Pons (tissue), 1 donor: ENCODE measurements at regions not wholly inside any gene's neighbourhood (a gene's known extent, or its start where the extent isn't known, plus 50 kb on each side); places are given as distances from the start of the nearest gene placed in this dataset.
"Not testable (repeated sequence)": the region's sequence is repeated elsewhere in the genome, so short reads cannot be mapped to it uniquely, and the experiment has no call there.

Experiments
- DNase-seq: peaks from one replicate; pipeline ENCODE4 v3.0.0-alpha.2; 2016; ENCODE audit warnings: low spot score

DNA sequence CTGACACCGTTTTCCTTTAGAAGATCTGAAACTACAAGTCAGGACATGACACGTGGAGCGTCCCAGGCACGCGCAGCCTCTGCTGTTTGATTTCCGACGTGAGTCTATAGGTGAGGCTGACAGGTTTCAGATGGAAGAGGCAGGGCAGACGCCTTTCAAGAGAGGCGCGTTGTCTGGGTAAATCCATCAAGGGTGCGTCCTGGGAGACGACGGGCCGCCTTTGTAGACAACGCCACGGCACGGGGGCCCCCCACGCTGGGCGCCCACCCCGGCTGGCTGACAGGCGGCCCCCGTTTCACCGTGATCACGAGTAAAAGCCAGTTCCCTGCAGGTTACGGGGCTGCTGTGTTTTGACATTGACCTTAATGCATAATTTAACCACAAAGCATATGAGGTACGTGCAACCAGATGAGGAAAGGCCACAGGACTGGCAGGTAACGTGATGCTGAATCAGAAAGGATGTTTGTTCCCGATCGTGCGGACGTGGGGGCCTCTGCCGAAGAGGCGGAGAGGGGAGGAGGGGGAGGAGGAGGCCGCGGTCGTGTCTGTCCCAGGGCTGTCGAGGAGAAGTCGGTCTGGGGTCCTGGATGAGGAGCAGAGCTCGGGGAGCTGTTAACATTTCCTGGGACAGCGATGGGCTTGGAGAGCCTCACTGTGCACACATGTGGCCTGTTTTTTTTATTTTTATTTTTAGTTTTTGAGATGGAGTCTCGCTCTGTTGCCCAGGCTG lies 51.1 kb upstream of the PPP2R3B start:
- no peak for DNase-seq

- DNase-seq = no peak
Observed at GRCh38 chrX:439241-439640, 52.5 kb upstream of the PPP2R3B start.

DNA sequence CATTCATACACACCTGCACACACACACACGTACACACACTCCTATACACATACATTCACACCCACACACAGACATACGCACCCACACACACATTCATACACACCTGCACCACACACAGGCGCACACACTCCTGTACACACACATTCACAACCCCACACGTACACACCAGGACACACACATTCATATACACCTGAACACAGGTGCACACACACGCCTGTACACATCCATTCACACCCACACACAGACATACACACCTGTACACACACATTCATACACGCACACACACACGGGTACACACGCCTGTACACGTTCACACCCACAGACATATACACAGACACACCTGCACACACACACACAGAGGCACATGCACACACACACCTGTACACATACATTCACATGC lies 53.0 kb upstream of the PPP2R3B start:
- DNase-seq = no peak

DNA sequence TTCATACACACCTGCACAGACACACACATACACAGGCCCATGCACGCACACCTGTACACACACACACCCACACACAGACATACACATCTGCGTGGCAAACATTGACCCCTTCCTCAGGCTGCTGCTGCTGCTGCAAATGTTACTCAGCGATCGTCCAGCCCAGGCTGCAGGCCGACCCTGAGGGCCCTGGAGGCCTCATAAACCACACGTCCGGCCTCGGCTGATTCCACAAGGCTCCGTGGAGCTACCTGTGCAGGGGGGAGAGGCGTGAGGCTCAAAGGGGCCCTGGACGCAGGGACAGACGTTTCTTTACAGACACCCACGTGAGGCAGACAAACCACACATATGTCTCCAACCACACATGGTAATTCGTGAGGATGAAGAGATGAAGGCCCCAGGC lies 53.9 kb upstream of the PPP2R3B start:
- DNase-seq = no peak

GRCh38 chrX:443536-444210 lies 57.0 kb upstream of the PPP2R3B start:
- no peak for DNase-seq

GRCh38 chrX:444305-444704 lies 57.6 kb upstream of the PPP2R3B start:
- DNase-seq = peak; percentile 5

DNA sequence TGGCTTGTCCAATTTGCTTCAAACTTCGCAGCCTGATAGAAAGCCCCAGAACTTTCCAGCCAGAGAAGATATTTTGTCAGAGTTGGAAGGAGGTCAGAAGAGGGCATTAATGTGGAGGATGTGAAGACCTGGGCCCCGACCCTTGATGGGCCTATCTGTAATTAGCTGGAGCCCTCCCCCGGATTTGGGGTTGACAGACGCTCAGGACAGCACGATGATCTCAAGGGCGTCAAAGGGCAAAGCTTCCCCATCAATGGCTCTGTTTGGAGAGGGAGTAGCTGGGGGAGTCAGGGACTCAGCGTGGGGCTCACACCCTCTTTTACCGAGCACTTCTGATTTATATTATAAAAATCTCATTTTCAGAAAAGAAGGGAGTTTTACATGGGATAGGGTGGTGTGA lies 59.0 kb upstream of the PPP2R3B start:
- no peak for DNase-seq

GRCh38 chrX:446245-446644 lies 59.5 kb upstream of the PPP2R3B start:
- no peak for DNase-seq

GRCh38 chrX:447052-447451 lies 60.3 kb upstream of the PPP2R3B start:
- no peak for DNase-seq

DNA sequence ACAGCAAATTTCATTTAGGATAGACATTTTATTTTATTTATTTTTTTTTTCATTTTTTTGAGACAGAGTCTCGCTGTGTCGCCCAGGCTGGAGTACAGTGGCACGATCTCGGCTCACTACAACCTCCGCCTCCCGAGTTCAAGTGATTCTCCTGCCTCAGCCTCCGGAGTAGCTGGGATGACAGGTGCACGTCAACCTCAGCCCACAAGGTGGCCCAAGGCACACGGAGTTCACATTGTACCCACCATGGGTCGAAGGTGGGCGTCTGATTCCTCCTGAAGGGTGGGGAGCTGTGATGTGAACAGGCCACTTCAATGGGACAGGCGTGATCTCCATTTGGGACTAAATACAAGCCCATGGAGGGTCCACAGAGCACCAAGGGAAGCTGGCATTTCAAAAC lies 65.0 kb upstream of the PPP2R3B start:
- not testable (repeated sequence) for DNase-seq

GRCh38 chrX:452598-452997 lies 65.9 kb upstream of the PPP2R3B start:
- no peak for DNase-seq

GRCh38 chrX:454514-454913 lies 67.8 kb upstream of the PPP2R3B start:
- DNase-seq = not testable (repeated sequence)

GRCh38 chrX:455199-455598 lies 68.5 kb upstream of the PPP2R3B start:
- no peak for DNase-seq

DNA sequence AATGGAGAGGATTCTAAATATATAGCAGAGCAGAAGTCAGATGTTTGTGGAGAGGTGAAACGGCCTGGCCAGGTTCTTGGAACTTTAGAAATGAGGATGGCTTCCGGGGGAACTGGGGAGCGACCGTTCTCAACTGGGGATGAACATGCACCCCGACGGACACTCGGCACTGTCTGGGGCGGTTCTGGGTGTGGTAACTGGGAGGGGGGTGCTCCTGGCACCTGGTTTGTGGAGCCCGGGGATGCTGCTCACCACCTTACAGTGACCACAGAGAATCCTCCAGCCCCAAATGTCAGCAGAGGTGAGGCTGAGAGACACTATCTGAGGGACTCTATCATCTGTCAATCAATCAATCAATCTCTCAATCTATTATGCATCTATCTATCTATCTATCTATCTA lies 69.0 kb upstream of the PPP2R3B start:
- no peak for DNase-seq

DNA sequence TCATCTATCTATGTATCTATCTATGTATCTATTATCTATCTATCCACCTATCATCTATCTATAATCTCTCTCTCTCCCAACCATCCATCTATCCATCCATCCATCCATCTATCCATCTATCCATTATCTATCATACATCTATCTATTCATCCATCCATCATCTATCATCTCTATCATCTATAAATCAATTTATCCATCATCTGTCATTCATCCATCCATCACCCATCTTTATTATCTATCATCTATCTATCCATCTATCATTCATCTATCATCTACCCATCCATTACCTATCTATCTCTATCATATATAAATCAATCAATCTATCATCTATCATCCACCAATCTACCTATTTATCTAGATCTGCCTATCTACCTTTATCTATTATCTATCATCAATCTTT lies 69.4 kb upstream of the PPP2R3B start:
- DNase-seq = no peak

DNA sequence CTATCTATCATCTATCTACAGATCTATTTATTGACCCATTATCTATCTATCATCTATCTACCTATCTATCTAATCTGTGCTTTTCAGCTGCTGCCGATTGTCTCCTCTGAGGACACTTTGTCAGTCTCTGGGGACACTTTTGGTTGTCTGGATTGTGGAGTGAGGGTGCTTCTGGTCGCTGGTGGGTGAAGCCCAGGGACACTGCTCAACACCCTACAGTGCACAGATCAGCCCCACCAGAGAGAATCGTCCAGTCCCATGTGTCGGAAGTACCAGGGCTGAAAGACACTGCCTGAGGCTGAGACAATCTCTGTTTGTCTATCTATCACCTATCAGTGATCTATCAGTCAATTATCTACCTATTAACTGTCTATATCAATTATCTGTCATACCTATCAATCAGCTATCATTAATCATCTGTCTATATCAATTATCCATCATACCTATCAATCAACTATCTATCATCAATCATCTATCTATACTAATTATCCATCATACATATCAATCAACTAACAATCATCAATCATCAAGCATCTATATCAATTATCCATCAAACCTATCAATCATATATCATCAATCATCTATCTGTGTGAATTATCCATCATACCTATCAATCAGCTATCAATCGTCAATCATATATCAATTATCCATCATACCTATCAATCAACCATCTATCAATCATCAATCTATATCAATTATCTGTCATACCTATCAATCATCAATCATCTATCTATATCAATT lies 70.0 kb upstream of the PPP2R3B start:
- DNase-seq = no peak

DNA sequence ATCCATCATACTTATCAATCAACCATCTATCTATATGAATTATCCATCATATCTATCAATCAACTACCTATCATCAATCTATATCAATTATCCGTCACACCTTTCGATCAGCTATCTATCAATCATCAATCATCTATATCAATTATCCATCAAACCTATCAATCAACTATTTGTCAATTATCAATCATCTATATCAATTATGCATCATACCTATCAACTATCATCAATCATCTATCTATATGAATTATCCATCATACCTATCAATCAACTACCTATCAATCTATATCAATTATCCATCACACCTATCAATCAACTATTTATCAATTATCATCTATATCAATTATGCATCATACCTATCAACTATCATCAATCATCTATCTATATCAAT lies 70.6 kb upstream of the PPP2R3B start:
- DNase-seq = no peak

DNA sequence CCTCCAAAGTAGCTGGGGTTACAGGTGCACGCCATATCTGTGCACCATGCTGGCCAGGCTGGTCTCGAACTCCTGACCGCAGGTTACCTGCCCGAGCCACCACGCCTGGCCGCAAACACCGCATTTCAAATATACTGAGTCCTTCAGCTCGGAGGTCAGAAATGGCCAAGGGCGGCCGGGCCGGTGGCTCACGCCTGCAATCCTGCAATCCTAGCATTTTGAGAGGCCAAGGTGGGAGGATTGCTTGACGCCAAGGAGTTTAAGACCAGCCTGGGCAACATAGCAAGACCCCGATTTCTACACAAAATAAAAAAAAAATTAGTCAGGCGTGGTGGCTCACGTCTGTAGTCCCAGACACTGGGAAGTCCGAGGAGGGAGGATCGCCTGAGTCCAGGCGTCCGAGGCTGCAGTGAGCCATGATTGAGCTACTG lies 71.9 kb upstream of the PPP2R3B start:
- no peak for DNase-seq

GRCh38 chrX:459611-460010 lies 72.9 kb upstream of the PPP2R3B start:
- no peak for DNase-seq

DNA sequence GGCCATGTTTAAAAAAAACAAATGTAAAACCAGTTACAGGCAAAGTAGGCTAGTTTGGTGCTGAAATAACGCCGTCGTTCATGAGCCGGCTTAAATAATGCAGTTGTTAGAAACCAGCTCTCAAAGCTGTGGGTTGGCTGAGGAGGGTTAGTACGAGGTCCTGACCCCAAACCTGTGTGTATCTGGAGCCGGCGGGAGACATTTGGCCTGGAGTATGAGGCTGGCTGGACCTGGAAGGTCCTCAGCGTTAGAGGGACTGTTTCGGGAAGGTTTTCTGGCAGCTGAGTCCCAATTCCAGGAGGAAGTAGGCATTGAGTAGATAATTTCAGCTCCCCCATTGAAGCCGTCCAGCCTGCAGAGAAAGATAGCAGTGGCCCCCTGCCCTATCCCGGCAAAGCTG lies 73.4 kb upstream of the PPP2R3B start:
- DNase-seq = no peak

DNA sequence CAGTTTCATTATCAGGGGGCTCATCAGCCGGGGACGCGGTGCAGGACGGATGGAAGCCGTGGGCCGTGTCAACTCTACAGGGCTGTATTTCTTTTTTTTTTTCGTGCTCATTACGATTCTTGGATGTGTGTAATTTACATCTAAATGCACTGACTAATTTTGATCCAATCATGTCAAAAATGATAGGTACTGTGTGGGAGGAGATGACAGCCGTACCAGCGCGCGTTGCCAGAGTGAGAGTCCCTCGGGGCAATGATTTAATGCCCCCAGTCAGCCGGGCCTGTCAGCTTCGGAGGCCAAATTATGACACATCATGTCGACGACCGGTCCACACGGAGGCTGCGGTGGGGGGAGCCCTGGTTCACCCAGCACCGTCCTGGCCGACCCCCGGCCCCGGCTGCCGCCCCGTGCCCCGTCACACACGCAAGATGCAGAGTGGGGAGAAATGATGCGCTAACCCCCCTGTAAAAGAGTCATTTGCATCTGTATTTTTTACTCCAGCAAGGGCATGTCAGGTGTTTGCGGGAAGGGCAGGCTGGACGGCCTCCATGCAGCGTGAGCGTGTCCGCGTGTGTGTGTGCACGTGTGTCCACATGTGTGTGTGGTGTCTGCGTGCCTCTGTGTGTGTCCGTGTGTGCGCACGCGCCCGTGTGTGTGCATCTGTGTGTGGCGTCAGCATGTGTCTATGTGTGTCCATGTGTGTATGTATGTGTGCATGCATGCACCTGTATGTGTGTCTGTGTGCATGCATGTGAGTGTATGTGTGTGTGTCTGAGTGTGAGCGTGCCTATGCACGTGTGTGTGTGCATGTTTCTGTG lies 74.3 kb upstream of the PPP2R3B start:
- DNase-seq = no peak

GRCh38 chrX:462853-463252 lies 76.1 kb upstream of the PPP2R3B start:
- no peak for DNase-seq
